ENCODE measurements at regions not wholly inside any gene's neighbourhood (a gene's known extent, or its start where the extent isn't known, plus 50 kb on each side); places are given as distances from the start of the nearest gene placed in this dataset.
A peak's percentile ranks its signal among the peaks of the same experiment; 100 is the strongest.

- no peak for DNase-seq
- no peaks in the 10 kb centered on the region for H3K36me3 ChIP-seq (ENCODE audit: control insufficient read depth in 1 of 2, insufficient read depth in 2 of 2, low read length in 1 of 2)
- ATAC-seq (ENCODE audit: low FRiP score), result no peak
- H3K9me3 ChIP-seq (ENCODE audit: control insufficient read depth, low read length), result peaks cover 5% of the 10 kb centered on the region
- no peaks in the 10 kb centered on the region for H3K4me1 ChIP-seq (ENCODE audit: control insufficient read depth in 1 of 2, insufficient read depth in 2 of 2, low read length in 2 of 2)
- intact Hi-C loops (cut with DNase I), result no loop called here
- no peak overlapping the region for H3K27ac ChIP-seq (ENCODE audit: low read depth in 1 of 2, low read length in 2 of 2)
- H3K4me3 ChIP-seq (ENCODE audit: low read length in 2 of 2), result no peak overlapping the region
- 86 to 92% methylated on average over 2 of the region's 2 CpGs for WGBS, 2 donors
- H3K27me3 ChIP-seq (ENCODE audit: control insufficient read depth in 1 of 2, insufficient read depth in 2 of 2, low read length in 1 of 2), result no peaks in the 10 kb centered on the region
These were observed 249.4 kb upstream of the FAM98A start for GRCh38 chr2:33848486-33848885.

- intact Hi-C loops (cut with DNase I), result no loop called here
- 89 to 90% methylated on average over 7 of the region's 7 CpGs for WGBS, 2 donors
- no peak for ATAC-seq (ENCODE audit: low FRiP score)
These were observed 240.7 kb upstream of the FAM98A start for GRCh38 chr2:33839791-33840190.

GRCh38 chr2:33836628-33837027 is 237.5 kb upstream of the FAM98A start:
- H3K9me3 ChIP-seq (ENCODE audit: control insufficient read depth, low read length), result no peaks in the 10 kb centered on the region
- WGBS, 2 donors, result 86 to 95% methylated on average over 5 of the region's 5 CpGs
- H3K27me3 ChIP-seq (ENCODE audit: control insufficient read depth in 1 of 2, insufficient read depth in 2 of 2, low read length in 1 of 2), result no peaks in the 10 kb centered on the region

More at GRCh38 chr2:33839791-33840190, 240.7 kb upstream of the FAM98A start:
- no peak for DNase-seq
- Histone ChIP-seq H3K4me3 (ENCODE audit: low read length in 2 of 2) (no peak overlapping the region), H3K27me3 (ENCODE audit: control insufficient read depth in 1 of 2, insufficient read depth in 2 of 2, low read length in 1 of 2) (no peaks in the 10 kb centered on the region), H3K27ac (ENCODE audit: low read depth in 1 of 2, low read length in 2 of 2) (no peak overlapping the region), H3K4me1 (ENCODE audit: control insufficient read depth in 1 of 2, insufficient read depth in 2 of 2, low read length in 2 of 2) (no peaks in the 10 kb centered on the region), H3K36me3 (ENCODE audit: control insufficient read depth in 1 of 2, insufficient read depth in 2 of 2, low read length in 1 of 2) (no peaks in the 10 kb centered on the region), H3K9me3 (ENCODE audit: control insufficient read depth, low read length) (no peaks in the 10 kb centered on the region)

GRCh38 chr2:33835911-33836310 is 236.8 kb upstream of the FAM98A start:
- no peaks in the 10 kb centered on the region for H3K9me3 ChIP-seq (ENCODE audit: control insufficient read depth, low read length)
- WGBS, 2 donors, result 59 to 61% methylated on average over 1 of the region's 1 CpG
- intact Hi-C loops (cut with DNase I), result no loop called here
- H3K27me3 ChIP-seq (ENCODE audit: control insufficient read depth in 1 of 2, insufficient read depth in 2 of 2, low read length in 1 of 2), result no peaks in the 10 kb centered on the region
- no peak overlapping the region for H3K27ac ChIP-seq (ENCODE audit: low read depth in 1 of 2, low read length in 2 of 2)
- no peaks in the 10 kb centered on the region for H3K4me1 ChIP-seq (ENCODE audit: control insufficient read depth in 1 of 2, insufficient read depth in 2 of 2, low read length in 2 of 2)
- H3K36me3 ChIP-seq (ENCODE audit: control insufficient read depth in 1 of 2, insufficient read depth in 2 of 2, low read length in 1 of 2), result no peaks in the 10 kb centered on the region
- DNase-seq, result no peak
- H3K4me3 ChIP-seq (ENCODE audit: low read length in 2 of 2), result no peak overlapping the region
- no peak for ATAC-seq (ENCODE audit: low FRiP score)

More at GRCh38 chr2:33836628-33837027, 237.5 kb upstream of the FAM98A start:
- H3K36me3 ChIP-seq (ENCODE audit: control insufficient read depth in 1 of 2, insufficient read depth in 2 of 2, low read length in 1 of 2), result no peaks in the 10 kb centered on the region
- no peak for DNase-seq
- no peak for ATAC-seq (ENCODE audit: low FRiP score)
- intact Hi-C loops (cut with DNase I), result no loop called here
- H3K27ac ChIP-seq (ENCODE audit: low read depth in 1 of 2, low read length in 2 of 2), result no peak overlapping the region
- H3K4me1 ChIP-seq (ENCODE audit: control insufficient read depth in 1 of 2, insufficient read depth in 2 of 2, low read length in 2 of 2), result no peaks in the 10 kb centered on the region
- no peak overlapping the region for H3K4me3 ChIP-seq (ENCODE audit: low read length in 2 of 2)

- H3K27ac ChIP-seq (ENCODE audit: low read depth in 1 of 2, low read length in 2 of 2), result no peak overlapping the region
- H3K27me3 ChIP-seq (ENCODE audit: control insufficient read depth in 1 of 2, insufficient read depth in 2 of 2, low read length in 1 of 2), result no peaks in the 10 kb centered on the region
- no peaks in the 10 kb centered on the region for H3K36me3 ChIP-seq (ENCODE audit: control insufficient read depth in 1 of 2, insufficient read depth in 2 of 2, low read length in 1 of 2)
- intact Hi-C loops (cut with DNase I), result no loop called here
- ATAC-seq (ENCODE audit: low FRiP score), result no peak
- H3K4me1 ChIP-seq (ENCODE audit: control insufficient read depth in 1 of 2, insufficient read depth in 2 of 2, low read length in 2 of 2), result no peaks in the 10 kb centered on the region
- 54 to 64% methylated on average over 3 of the region's 3 CpGs for WGBS, 2 donors
- no peak overlapping the region for H3K4me3 ChIP-seq (ENCODE audit: low read length in 2 of 2)
- no peaks in the 10 kb centered on the region for H3K9me3 ChIP-seq (ENCODE audit: control insufficient read depth, low read length)
- DNase-seq, result no peak
These were observed 223.9 kb upstream of the FAM98A start for GRCh38 chr2:33822964-33823363.

- Histone ChIP-seq H3K4me1 (ENCODE audit: control insufficient read depth in 1 of 2, insufficient read depth in 2 of 2, low read length in 2 of 2) (peaks cover 0 to 1% of the 10 kb centered on the region in 2 donors), H3K36me3 (ENCODE audit: control insufficient read depth in 1 of 2, insufficient read depth in 2 of 2, low read length in 1 of 2) (no peaks in the 10 kb centered on the region), H3K9me3 (ENCODE audit: control insufficient read depth, low read length) (no peaks in the 10 kb centered on the region), H3K4me3 (ENCODE audit: low read length in 2 of 2) (no peak overlapping the region), H3K27me3 (ENCODE audit: control insufficient read depth in 1 of 2, insufficient read depth in 2 of 2, low read length in 1 of 2) (no peaks in the 10 kb centered on the region), H3K27ac (ENCODE audit: low read depth in 1 of 2, low read length in 2 of 2) (no peak overlapping the region)
- intact Hi-C loops (cut with DNase I), result no loop called here
- 88 to 89% methylated on average over 2 of the region's 2 CpGs for WGBS, 2 donors
- ATAC-seq (ENCODE audit: low FRiP score) (no peak), DNase-seq (no peak)
These were observed 213.6 kb upstream of the FAM98A start for GRCh38 chr2:33812707-33813106.

- peak overlapping the region; percentile 76 to 96 for H3K27ac ChIP-seq (ENCODE audit: low read depth in 1 of 2, low read length in 2 of 2)
- H3K4me3 ChIP-seq (ENCODE audit: low read length in 2 of 2), result no peak overlapping the region
- no peaks in the 10 kb centered on the region for H3K9me3 ChIP-seq (ENCODE audit: control insufficient read depth, low read length)
- 29 to 47% methylated on average over 9 of the region's 9 CpGs for WGBS, 2 donors
- DNase-seq (no peak), ATAC-seq (ENCODE audit: low FRiP score) (no peak)
- no peaks in the 10 kb centered on the region for H3K36me3 ChIP-seq (ENCODE audit: control insufficient read depth in 1 of 2, insufficient read depth in 2 of 2, low read length in 1 of 2)
- peaks cover 0 to 1% of the 10 kb centered on the region in 2 donors for H3K4me1 ChIP-seq (ENCODE audit: control insufficient read depth in 1 of 2, insufficient read depth in 2 of 2, low read length in 2 of 2)
- H3K27me3 ChIP-seq (ENCODE audit: control insufficient read depth in 1 of 2, insufficient read depth in 2 of 2, low read length in 1 of 2), result no peaks in the 10 kb centered on the region
- intact Hi-C loops (cut with DNase I), result no loop called here
These were observed 211.1 kb upstream of the FAM98A start for GRCh38 chr2:33810046-33810835.

GRCh38 chr2:33806041-33806440 is 206.9 kb upstream of the FAM98A start:
- Histone ChIP-seq H3K27me3 (ENCODE audit: control insufficient read depth in 1 of 2, insufficient read depth in 2 of 2, low read length in 1 of 2) (no peaks in the 10 kb centered on the region), H3K4me1 (ENCODE audit: control insufficient read depth in 1 of 2, insufficient read depth in 2 of 2, low read length in 2 of 2) (no peaks in the 10 kb centered on the region), H3K4me3 (ENCODE audit: low read length in 2 of 2) (no peak overlapping the region), H3K9me3 (ENCODE audit: control insufficient read depth, low read length) (no peaks in the 10 kb centered on the region), H3K27ac (ENCODE audit: low read depth in 1 of 2, low read length in 2 of 2) (no peak overlapping the region), H3K36me3 (ENCODE audit: control insufficient read depth in 1 of 2, insufficient read depth in 2 of 2, low read length in 1 of 2) (no peaks in the 10 kb centered on the region)
- WGBS, 2 donors, result 85 to 88% methylated on average over 6 of the region's 6 CpGs
- DNase-seq (no peak), ATAC-seq (ENCODE audit: low FRiP score) (no peak)
- intact Hi-C loops (cut with DNase I), result no loop called here

- ATAC-seq (ENCODE audit: low FRiP score), result no peak
- no peak for DNase-seq
- no peaks in the 10 kb centered on the region for H3K9me3 ChIP-seq (ENCODE audit: control insufficient read depth, low read length)
- H3K4me1 ChIP-seq (ENCODE audit: control insufficient read depth in 1 of 2, insufficient read depth in 2 of 2, low read length in 2 of 2), result no peaks in the 10 kb centered on the region
- intact Hi-C loops (cut with DNase I), result no loop called here
- no peaks in the 10 kb centered on the region for H3K27me3 ChIP-seq (ENCODE audit: control insufficient read depth in 1 of 2, insufficient read depth in 2 of 2, low read length in 1 of 2)
- no peak overlapping the region for H3K27ac ChIP-seq (ENCODE audit: low read depth in 1 of 2, low read length in 2 of 2)
- H3K36me3 ChIP-seq (ENCODE audit: control insufficient read depth in 1 of 2, insufficient read depth in 2 of 2, low read length in 1 of 2), result no peaks in the 10 kb centered on the region
- no peak overlapping the region for H3K4me3 ChIP-seq (ENCODE audit: low read length in 2 of 2)
These were observed 205.1 kb upstream of the FAM98A start for GRCh38 chr2:33804155-33804554.

All from aorta (tissue), 5 donors.